ENCODE measurements at regions not wholly inside any gene's neighbourhood (a gene's known extent, or its start where the extent isn't known, plus 50 kb on each side); places are given as distances from the start of the nearest gene placed in this dataset.
"Not testable (repeated sequence)": the region's sequence is repeated elsewhere in the genome, so short reads cannot be mapped to it uniquely, and the experiment has no call there.

DNA sequence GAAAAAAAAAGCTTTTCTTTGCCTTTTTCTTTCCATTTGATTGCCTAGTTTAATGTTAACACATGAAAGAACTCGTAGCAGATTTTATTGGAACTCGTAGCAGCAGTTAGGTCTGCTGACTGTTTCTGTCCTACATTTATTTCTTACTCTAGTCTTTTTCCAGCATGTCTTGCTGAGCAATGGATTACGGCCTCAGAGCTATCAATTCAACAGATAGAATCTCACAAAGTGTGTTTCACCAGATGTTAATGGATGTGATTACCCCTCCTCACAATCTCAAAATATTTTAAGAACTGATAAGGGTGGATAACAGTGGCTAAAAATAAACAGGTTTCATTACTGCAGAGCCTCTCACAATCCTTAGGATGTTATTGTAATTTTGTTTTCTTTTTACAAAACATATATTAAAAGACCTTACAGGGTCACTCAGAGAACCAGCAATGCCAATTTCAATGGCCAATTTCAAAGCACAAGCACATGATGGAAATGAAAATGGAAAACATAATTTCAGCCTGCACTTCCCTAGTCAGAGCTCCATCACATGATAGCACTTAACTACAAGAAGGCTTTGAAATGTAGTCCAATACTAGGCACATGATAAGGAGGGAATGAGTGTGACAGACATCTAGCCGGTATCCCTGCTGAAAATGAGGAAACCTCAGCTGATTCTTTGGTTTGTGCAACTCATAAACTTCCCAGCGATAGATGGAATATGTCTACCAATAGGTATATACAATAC, 838.1 kb upstream of the SEMA6D start:
- no peak for DNase-seq

DNA sequence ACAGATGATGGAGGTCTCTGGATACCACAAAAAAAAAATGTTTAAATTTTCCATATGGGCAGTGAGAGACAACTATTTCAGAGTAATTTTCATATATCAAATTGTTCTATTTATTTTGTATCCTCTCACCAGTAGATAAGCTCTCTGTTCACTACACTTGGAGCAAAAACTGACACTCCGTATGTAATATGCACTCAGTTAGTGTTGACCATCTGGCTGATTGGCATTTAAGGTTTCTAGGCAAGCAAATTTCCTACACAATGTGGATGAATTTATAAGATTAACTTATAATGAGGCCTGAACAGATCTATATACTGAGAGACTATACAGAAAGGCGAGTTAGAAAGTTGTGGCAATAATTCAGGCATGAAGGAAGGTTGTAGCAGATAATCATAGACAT, 836.5 kb upstream of the SEMA6D start:
- DNase-seq = no peak

DNA sequence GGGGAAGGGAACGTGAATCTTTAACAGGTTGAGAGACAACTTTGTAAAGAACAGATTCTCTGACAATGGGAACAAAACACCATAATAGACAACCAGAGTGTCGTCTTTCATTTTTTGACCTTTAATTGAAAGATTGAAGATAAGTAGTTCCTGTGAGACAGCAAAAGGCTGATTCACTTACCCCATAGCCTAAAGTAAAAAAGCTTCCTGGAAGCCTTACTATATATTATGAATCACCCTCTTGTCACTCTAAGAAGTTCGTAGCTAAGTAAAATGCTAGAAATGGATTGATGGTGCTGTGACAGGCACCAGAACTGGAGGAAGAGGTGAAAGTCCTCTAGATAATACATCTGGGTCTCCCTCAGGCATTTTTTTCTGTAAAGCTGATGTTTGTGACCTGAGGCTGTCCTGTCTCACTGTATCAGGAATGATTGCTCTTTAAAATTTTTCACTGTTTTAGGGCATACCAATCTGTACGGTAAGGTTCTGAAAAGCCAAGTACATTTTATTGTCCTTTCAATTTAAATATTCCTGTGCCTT, 824.6 kb upstream of the SEMA6D start:
- DNase-seq = no peak

DNA sequence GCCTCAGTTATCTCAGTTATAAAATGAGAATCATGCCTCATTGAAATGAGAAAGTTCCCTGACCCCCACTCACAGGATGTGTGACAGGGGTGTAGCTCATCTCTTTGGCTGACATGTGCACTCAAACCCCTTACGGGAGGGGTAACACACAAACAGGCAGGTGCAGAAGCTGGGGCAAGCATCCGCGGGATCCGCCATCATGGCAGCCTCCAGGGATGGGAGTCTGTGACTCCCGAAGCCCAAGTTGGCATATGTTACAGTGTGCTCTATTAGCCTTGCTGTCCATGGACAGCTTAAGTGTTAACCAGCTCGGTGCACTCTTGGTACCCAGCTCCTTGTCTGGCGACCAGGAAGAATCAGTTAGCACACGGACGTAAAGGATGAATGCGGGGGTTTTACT, 822.7 kb upstream of the SEMA6D start:
- DNase-seq = no peak

DNA sequence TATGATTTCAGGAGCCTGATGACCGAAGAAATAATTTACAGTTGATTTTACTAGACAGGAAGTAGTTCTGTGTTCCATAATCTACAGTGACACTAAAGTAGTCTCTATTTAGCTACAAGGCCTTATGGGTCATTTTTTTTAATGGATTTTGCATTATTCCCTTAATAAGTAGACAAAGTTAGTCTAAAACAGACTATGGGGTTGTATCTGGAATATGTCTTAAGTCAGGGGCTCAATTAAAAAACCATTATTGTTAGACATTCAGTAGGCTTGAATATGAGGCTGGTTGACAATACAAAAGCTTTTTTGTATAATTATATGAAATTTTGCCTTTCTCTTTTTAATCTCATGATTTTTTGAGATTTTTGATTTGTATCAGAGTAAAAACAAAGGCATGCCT, 820.0 kb upstream of the SEMA6D start:
- DNase-seq = no peak

DNA sequence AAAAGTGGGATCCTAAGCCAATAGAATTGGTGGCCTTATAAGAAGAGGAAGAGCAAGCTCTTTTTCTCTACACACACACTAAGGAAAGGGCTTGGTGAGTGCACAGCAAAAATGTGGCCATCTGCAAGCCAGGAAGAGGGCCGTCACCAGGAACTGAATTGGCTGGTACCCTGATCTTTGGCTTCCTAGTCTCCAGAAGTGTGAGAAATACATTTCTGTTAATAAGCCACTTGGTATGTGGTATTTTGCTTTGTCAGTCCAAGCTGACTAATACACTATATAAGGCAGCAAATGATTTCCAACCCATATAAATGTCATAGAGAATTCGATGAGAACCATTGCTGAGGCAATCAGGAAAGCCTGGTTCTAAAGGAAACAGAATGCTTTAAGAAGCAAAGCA, 816.3 kb upstream of the SEMA6D start:
- DNase-seq = no peak

DNA sequence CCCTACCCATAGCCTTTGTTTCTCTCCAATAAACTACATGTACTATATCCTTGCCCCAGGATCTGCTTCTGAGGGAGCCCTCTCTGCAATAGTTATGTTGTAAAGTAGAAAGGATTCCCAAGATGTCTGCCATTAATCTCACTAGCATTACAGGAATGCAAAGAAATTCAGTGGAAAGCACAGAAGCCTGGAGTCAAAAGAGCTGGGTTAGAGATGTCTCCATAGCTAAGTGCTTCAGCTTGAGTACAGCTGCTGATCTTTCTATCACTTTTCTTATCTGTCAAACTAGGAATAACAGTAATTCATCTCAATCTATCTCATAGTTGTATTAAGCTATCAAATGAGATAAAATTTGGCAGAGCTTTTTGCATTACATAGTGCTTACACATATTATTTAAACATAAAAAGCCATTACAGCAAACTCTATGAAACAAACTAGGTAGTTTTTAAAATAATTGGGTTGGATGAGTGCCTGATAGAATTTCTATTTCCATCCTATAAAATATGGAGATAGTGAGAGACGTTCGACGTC, 799.5 kb upstream of the SEMA6D start:
- no peak for DNase-seq

DNA sequence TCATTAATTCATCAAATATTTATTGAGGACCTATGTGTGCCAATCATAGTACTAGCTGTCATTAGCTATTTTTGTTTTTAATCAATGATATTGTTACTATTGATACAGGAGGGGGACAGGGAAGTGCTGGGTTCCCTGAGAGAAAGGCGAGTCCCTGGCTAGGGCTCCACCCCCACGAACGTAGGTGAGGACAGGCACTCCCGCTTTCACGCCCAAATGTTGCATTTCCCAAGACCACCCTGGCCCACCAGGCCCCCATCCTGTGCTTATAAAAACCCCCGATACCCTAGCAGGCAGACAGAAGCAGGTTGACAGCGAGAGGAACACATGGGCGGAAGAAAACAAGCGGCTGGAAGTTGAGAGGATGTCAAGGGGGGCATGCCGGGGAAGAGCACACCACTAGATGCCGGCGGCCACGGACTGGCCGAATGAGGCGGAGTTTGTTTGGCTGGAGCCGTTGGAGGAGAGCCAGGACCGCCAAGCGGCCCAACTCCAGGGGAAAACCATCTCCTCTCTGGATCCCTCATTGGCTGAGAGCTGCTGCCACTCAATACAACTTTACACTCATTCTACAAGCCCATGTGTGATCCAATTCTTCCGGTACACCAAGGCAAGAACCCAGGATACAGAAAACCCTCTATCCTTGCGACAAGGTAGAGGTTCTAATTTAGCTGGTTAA, 798.7 kb upstream of the SEMA6D start:
- no peak for DNase-seq

DNA sequence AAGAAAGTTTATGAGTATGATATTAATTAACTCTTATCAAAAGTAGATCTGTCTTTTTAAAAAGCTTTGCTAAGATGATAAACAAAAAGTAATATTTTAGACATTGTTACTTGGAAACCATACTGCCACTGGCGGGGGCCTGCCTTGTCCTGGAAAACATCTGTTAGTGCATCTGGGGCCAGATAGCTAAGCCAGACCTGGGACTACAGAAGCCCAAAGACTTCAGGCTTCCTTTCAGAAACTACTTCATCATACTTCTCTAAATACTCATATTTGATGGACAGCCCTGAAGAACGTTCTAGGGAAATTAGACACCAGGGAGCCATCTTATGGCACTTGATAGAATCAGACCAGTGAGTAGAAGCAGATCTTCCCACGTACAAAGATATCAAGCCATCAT, 795.4 kb upstream of the SEMA6D start:
- DNase-seq = no peak

DNA sequence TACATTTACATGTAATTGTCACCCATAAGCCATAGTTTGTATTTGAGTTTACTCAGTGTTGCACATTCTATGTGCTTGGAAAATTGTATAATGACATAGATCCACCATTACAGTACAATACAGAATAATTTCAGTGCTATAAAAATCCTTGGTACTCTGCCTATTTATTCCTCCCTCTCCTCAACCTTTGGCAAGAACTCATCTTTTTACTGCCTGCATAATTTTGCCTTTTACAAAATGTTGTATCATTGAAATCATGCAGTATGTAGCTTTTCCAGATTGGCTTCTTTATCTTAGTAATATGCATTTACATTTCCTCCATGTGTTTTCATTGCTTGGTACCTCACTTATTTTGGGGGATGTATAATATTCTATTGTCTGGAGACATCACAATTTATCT, 786.9 kb upstream of the SEMA6D start:
- DNase-seq = no peak

DNA sequence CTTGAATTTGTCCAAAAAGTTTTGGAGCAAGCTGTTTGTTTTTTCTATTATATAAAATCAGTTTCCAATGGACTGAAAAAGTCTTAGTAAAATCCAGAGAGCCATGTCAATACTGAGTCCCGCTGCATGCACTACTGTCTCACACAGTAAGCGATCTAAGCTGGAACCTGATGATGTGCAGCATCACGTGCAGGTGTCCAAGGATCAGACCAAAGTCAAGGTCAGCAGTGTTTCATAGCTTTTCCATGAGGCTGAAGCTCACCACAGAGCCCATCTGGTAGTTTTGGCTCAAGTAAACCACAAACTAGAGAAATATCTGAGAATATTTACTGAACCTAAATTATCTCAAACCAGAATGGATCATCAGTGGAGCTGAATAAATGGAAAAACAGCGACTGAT, 784.0 kb upstream of the SEMA6D start:
- no peak for DNase-seq

DNA sequence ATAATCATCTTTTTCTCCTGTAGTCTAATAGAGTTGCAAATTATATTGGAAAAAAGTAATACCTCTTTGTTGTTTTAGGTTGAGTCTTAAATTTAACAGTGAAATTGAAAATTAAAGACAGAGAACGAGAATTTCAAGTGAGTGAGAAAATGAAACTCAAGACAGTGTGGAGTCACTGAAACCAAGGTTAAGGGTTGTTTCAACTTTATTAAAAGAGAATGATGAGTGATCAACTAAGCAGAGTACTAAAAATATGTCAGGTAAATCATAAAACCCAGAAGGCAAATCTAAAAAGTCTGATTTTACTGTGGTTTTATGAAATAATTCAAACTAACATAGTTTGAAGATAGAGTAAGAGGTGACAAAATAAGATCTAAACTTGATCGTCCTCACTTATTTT, 782.5 kb upstream of the SEMA6D start:
- no peak for DNase-seq

DNA sequence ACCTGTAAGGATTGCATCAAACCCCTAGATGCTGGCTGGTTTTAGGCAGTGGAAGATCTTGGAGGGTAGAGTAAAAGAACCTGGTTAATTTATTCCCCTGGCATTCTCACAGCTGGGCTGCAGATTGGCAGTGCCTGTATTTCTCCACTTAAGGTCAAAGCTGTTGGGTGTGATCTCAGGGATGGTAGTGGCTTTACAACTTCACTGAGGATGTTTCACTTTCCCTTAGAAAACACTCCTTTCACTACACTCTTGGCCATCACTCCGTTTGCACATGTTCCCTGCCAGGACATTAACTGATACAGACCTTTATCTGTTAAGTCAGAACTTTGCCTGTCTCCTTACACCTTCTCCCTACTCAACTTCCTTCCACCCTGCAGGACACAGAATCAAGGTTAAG, 779.1 kb upstream of the SEMA6D start:
- DNase-seq = no peak

DNA sequence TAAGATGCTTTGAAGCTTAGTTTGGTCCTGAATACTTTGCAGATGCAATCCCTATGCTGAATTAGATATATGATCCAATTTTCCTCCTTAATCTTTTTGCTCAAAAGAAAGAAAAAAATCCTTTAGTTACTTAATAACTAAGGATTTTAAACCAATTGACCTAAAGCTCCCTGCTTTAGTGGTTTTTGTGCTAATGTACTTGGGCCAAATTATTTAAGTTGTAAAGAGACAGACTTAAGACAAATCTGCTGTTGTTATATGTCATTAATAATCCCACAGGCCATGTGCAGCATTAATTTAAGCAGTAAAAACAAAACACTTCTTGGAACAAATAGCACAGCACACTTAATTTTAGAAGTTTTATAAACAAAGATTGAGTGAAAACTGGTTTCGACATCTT, 776.1 kb upstream of the SEMA6D start:
- DNase-seq = no peak

DNA sequence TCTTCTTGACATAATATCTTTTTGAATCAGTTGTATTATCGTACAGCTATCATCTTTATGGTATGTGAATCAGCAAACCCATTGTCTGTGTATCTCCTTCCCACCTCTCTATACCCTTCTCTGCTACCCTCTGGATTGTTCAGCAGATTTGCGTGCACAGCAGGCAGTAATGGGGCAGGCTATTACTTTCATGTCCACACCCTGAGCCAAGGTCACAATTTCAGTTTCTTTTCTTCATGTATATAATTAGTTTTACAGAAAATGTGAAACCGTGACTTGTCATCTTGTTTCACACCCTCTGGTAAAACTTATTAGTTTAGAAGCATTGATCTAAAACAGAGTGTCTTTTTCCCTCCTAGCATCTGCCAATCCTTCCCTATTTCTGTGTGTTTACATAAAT, 770.4 kb upstream of the SEMA6D start:
- DNase-seq = no peak

DNA sequence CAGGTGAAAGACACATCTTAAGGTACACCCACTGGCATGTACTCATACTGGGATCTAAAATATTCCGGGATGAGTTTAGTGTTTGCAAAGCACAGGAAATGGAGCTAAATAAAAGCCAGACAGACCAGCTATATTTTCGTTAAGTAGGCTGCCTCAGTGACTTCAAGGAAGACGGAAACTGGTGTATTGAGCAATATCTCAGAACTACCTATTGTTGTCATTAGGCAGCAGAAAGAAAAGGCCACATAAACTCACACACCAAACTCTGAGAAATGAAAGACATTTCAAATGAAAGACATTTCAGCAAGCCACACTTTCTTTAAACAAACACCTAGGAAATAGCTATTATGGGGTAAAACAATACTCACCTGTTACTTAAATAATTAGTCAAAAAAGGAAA, 761.7 kb upstream of the SEMA6D start:
- no peak for DNase-seq

DNA sequence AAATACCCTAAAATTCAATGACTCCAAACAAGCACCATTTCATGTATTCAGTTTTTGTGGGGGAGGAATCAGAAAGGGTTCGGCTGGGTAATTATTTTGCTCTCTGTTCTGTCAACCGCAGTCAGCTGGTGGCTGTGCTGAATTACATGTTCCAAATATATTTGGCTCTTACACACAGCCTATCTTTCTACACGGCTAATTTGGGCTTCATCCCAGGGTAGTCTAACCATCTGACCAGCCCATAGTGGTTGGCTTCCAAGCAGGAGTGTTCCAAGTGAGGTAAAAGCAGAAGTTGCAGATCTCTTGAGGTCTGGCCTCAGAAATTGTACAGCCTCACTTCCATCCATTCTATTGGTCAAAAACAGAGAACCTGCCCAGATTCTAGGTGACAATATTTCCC, 760.8 kb upstream of the SEMA6D start:
- DNase-seq = no peak

DNA sequence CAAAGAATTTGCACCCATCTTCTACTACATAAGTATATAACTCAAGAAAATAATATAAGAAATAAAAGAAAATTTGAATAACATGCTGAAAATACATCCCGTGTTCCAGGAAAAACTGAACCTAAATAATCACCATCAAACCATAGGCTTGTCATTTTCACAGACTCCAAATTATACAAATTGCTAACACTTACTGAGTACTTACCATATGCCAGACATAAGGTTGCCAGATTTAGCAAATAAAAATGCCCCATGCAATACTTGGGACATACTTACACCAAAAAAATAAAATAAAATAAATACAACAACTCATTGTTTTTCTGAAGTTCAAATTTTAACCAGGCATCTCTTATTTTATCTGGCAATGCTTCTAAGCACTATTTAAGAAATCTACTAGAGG, 760.4 kb upstream of the SEMA6D start:
- DNase-seq = no peak

DNA sequence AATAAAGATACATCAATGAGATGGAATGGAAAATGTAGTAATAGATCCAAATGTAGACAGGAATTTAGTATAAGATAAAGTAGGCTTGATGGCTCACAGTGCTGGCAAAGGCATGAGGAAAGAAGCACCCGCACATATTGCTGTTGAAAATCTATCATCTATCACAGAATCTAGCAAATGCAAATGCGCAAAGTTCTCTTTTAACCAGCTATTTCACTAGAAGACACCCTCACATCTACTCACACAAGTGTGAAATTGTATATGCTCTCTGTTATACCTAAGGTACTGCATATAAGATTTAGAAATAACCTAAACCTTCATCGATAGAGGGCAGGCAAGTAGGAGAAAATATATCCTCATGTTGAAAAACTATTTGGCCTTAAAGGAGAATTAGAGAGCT, 756.7 kb upstream of the SEMA6D start:
- no peak for DNase-seq

DNA sequence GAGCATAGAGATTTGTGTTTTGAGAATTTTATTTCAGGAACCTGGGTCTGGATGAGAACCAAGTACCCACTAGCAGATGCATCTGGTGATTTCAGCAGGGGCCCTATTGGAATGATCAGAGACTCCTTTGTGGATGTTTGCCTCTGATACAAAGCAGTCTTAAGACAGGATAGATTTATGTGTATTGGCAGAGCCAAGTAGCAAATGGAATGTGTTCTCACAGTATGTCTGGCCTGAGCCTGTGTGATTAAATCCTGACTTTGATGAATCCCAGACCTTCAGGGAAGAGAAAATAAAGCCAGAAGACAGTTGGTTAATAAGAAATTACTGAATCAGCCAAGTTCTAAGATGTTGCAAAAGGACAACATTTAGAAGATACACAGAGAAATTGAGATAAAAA, 755.5 kb upstream of the SEMA6D start:
- no peak for DNase-seq

DNA sequence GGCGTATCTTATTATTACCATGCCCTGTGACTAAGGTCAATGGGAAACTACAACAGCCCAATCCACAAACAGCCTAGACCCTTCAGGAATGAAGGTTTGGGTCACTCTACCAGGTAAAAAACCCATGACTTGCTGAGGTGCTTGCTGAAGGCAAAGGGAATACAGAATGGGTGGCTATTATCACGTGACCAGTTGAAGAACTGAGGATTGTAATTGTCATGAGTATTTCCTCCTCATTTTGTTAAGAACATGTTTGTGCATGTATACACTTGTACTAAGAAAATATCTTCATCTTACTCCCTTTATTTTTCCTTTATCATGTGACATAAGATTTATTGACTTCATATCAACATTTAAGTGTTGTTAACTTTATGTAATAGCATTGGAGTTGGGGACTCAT, 729.2 kb upstream of the SEMA6D start:
- not testable (repeated sequence) for DNase-seq

DNA sequence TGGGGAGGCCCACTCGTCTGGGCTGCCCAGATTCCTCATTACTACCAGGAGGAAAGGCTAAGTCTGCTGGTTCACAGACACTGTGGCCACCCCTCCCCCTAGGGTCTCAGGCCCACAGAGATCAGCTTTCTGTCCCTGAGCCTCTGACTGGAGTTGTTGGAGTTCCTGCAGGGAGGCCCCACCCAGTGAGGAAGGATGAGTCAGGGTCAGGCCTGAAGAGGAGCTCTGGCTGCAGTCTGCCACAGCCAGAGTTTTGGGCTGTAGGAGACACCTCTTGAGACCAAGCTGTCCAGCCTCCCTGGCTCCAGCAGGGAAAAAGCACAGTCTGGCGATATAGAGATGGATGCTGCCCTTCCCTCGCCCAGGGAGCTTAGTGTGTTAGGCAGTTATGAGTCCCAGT, 720.9 kb upstream of the SEMA6D start:
- DNase-seq = no peak

DNA sequence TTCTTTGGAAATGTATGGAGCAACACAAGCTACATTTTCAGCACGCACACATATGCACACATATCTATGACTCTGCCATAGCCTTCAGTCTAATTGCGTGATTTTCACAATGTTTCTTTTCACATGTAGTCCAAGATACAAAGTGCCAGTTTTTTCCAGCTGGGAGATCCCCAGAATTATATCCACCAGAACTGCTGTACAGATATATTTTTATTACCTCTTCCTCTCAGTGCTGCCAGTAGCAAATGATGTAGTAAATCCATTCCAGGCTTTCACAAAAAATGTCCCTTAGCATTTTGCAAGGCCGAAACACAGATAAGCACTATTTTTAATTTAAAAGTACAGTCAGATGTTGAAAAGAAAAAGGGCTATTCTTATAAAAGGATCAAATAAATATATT, 719.8 kb upstream of the SEMA6D start:
- DNase-seq = no peak

DNA sequence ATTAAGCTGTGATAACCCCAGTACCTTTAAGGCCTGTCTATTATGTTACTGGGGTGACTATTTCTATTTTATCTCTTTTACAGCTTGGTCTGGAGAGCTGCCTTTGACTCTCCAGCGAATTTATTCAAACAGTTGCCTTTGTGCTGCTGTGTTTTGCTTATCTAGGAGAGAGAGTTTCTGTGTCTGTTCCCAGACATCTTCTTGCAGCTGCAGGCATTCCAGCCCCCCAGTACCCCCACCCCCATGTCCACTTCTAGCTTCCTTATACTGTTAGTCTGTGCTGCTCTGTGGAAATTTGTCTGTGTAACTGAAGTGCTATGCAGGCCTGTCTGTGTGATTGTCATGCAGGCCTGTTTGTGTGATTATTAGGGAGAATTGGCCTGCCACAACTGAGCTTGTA, 713.7 kb upstream of the SEMA6D start:
- DNase-seq = no peak

DNA sequence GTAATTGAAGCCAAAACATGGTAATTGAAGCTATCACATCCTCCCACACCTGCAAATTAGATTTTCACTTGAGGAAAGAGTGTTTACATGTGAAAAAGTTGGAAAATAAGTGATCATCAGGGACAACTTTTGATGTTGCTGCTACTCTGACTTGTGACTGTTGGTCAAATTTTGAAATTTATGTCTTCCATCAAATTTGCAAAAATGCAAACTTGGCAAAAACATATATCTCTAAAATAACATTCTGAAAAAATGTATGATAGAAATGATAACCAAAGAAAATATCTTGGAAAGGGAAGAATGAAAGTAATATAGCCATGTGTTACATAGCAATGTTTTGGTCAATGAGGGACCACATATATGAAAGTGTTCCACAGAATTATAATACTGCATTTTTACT, 703.9 kb upstream of the SEMA6D start:
- no peak for DNase-seq
